Left colon (tissue), 2 donors: ENCODE measurements at regions not wholly inside any gene's neighbourhood (a gene's known extent, or its start where the extent isn't known, plus 50 kb on each side); places are given as distances from the start of the nearest gene placed in this dataset.
"Not testable (repeated sequence)": the region's sequence is repeated elsewhere in the genome, so short reads cannot be mapped to it uniquely, and the experiment has no call there.

ENCODE experiments used
- ATAC-seq: fragments of 200-7000 bp; cut with Tn5 transposase; one replicate; pipeline ENCODE4 v1.9.1; 2020; ENCODE audit warnings: mild to moderate bottlenecking, moderate library complexity
- DNase-seq, 2 donors: peaks; one replicate each; pipeline ENCODE4 v3.0.0-alpha.2; 2020
- intact Hi-C, 2 donors: fragments of 100-400 bp; cut with DNase I in 1 of 2; cut with micrococcal nuclease in 1 of 2; formaldehyde crosslinking; loops; one replicate each; pipeline versions ENCODE4 v1.11.2 to v1.14.0; 2022; cut with DNase I, micrococcal nuclease
- donor health status: DM: no; HTN: no; CAD: no.
- donor health status: DM: yes; HTN: yes; CAD: no.

GRCh38 chr22:11050226-11050625 lies 4477.8 kb upstream of the OR11H1 start:
- ATAC-seq, DNase-seq, intact Hi-C loops: not testable (repeated sequence)

- DNase-seq, ATAC-seq, intact Hi-C loops: not testable (repeated sequence)
Observed at GRCh38 chr22:11051401-11052112, 4476.4 kb upstream of the OR11H1 start.

GRCh38 chr22:11053403-11054344 lies 4474.3 kb upstream of the OR11H1 start:
- DNase-seq, ATAC-seq, intact Hi-C loops: not testable (repeated sequence)

- intact Hi-C loops, result not testable (repeated sequence)
- peak; percentile 7 for ATAC-seq
Observed at GRCh38 chr22:11054681-11055080, 4473.3 kb upstream of the OR11H1 start.

GRCh38 chr22:11055176-11055575 lies 4472.8 kb upstream of the OR11H1 start:
- DNase-seq, ATAC-seq, intact Hi-C loops: not testable (repeated sequence)

More at GRCh38 chr22:11054681-11055080, 4473.3 kb upstream of the OR11H1 start:
- not testable (repeated sequence) for DNase-seq

- DNase-seq, intact Hi-C loops, ATAC-seq: not testable (repeated sequence)
Observed at GRCh38 chr22:11057955-11058547, 4469.9 kb upstream of the OR11H1 start.

- intact Hi-C loops, DNase-seq, ATAC-seq: not testable (repeated sequence)
Observed at GRCh38 chr22:11059129-11059528, 4468.9 kb upstream of the OR11H1 start.

- intact Hi-C loops, ATAC-seq, DNase-seq: not testable (repeated sequence)
Observed at GRCh38 chr22:11060797-11061196, 4467.2 kb upstream of the OR11H1 start.

- intact Hi-C loops, ATAC-seq, DNase-seq: not testable (repeated sequence)
Observed at GRCh38 chr22:11062534-11062933, 4465.5 kb upstream of the OR11H1 start.

GRCh38 chr22:11063022-11063685 lies 4464.8 kb upstream of the OR11H1 start:
- ATAC-seq, intact Hi-C loops, DNase-seq: not testable (repeated sequence)

GRCh38 chr22:11065210-11065609 lies 4462.8 kb upstream of the OR11H1 start:
- ATAC-seq, intact Hi-C loops, DNase-seq: not testable (repeated sequence)

- intact Hi-C loops, ATAC-seq: not testable (repeated sequence)
Observed at GRCh38 chr22:11065876-11066457, 4462.0 kb upstream of the OR11H1 start.

GRCh38 chr22:11066458-11067285 lies 4461.3 kb upstream of the OR11H1 start:
- ATAC-seq, result no peak
- DNase-seq, result no peak

More at GRCh38 chr22:11065876-11066457, 4462.0 kb upstream of the OR11H1 start:
- DNase-seq, result not testable (repeated sequence)

GRCh38 chr22:11067286-11067871 lies 4460.6 kb upstream of the OR11H1 start:
- intact Hi-C loops, ATAC-seq, DNase-seq: not testable (repeated sequence)

More at GRCh38 chr22:11066458-11067285, 4461.3 kb upstream of the OR11H1 start:
- intact Hi-C loops, result no loop called here

- ATAC-seq, intact Hi-C loops, DNase-seq: not testable (repeated sequence)
Observed at GRCh38 chr22:11067937-11068336, 4460.1 kb upstream of the OR11H1 start.

- intact Hi-C loops, DNase-seq, ATAC-seq: not testable (repeated sequence)
Observed at GRCh38 chr22:11068406-11068805, 4459.6 kb upstream of the OR11H1 start.
